Astrocyte (in vitro differentiated cells and primary cell): ENCODE measurements at regions not wholly inside any gene's neighbourhood (a gene's known extent, or its start where the extent isn't known, plus 50 kb on each side); places are given as distances from the start of the nearest gene placed in this dataset.

Experiments
- DNase-seq: peaks from one replicate; pipeline ENCODE4 v3.0.0-alpha.2; 2010; ENCODE audit warnings: low read depth
- FAIRE-seq: peaks from 2 replicates; lab custom pipeline; 2011; peaks lifted over from hg19 to GRCh38; lab: Jason Lieb, UNC
- H2AFZ ChIP-seq: 2 replicates; pipeline ENCODE4 v1.6.0; 2012; ENCODE audit warnings: low read depth, low read length, inconsistent platforms
- H3K27ac ChIP-seq: 2 replicates; pipeline ENCODE4 v1.5.1; 2011; ENCODE audit warnings: low read depth, low read length, inconsistent platforms
- H3K27me3 ChIP-seq: 2 replicates; pipeline ENCODE4 v1.6.0; 2011; ENCODE audit warnings: low read length, inconsistent platforms; ENCODE audit not compliant: insufficient read depth
- H3K36me3 ChIP-seq: 2 replicates; pipeline ENCODE4 v1.5.1; 2011; ENCODE audit warnings: low read length, inconsistent platforms; ENCODE audit not compliant: insufficient read depth
- H3K4me1 ChIP-seq: 2 replicates; pipeline ENCODE4 v1.5.1; 2011; ENCODE audit warnings: low read length, inconsistent platforms; ENCODE audit not compliant: insufficient read depth
- H3K4me2 ChIP-seq: 2 replicates; pipeline ENCODE4 v1.6.0; 2012; ENCODE audit warnings: low read length, inconsistent platforms
- H3K4me3 ChIP-seq: 2 replicates; pipeline ENCODE4 v1.5.1; 2011; ENCODE audit warnings: low read depth, mild to moderate bottlenecking, low read length, inconsistent platforms; ENCODE audit not compliant: insufficient read depth
- H3K79me2 ChIP-seq: 2 replicates; pipeline ENCODE4 v1.6.0; 2012; ENCODE audit warnings: mild to moderate bottlenecking, low read length, inconsistent platforms; ENCODE audit not compliant: insufficient read depth
- H3K9ac ChIP-seq: 2 replicates; pipeline ENCODE4 v1.6.0; 2012; ENCODE audit warnings: mild to moderate bottlenecking, low read length, inconsistent platforms
- H3K9me3 ChIP-seq: 2 replicates; pipeline ENCODE4 v1.5.1; 2012; ENCODE audit warnings: low read depth, mild to moderate bottlenecking, low read length, inconsistent platforms; ENCODE audit not compliant: insufficient read depth
- H4K20me1 ChIP-seq: 2 replicates; pipeline ENCODE4 v1.6.0; 2012; ENCODE audit warnings: low read length, inconsistent platforms; ENCODE audit not compliant: insufficient read depth
- H3K27ac Mint-ChIP-seq: one replicate; pipeline ENCODE4 v1.8.0; 2021; ENCODE audit warnings: mild to moderate bottlenecking, mixed read lengths; ENCODE audit not compliant: unreplicated experiment
- H3K27me3 Mint-ChIP-seq: one replicate; pipeline ENCODE4 v1.8.0; 2021; ENCODE audit warnings: low read depth, mixed read lengths; ENCODE audit not compliant: unreplicated experiment
- H3K36me3 Mint-ChIP-seq: one replicate; pipeline ENCODE4 v1.8.0; 2021; ENCODE audit warnings: low read depth, mixed read lengths; ENCODE audit not compliant: unreplicated experiment
- H3K4me1 Mint-ChIP-seq: one replicate; pipeline ENCODE4 v1.8.0; 2021; ENCODE audit warnings: low read depth, mixed read lengths; ENCODE audit not compliant: unreplicated experiment
- H3K4me3 Mint-ChIP-seq: one replicate; pipeline ENCODE4 v1.8.0; 2021; ENCODE audit warnings: mild to moderate bottlenecking, moderate library complexity, mixed read lengths; ENCODE audit not compliant: unreplicated experiment
- H3K9me3 Mint-ChIP-seq: one replicate; pipeline ENCODE4 v1.8.0; 2021; ENCODE audit warnings: mild to moderate bottlenecking, mixed read lengths; ENCODE audit not compliant: unreplicated experiment
- CTCF ChIP-seq: IDR thresholded peaks from 2 replicates; pipeline ENCODE4 v1.5.1; 2011; ENCODE audit warnings: low read depth, mild to moderate bottlenecking, inconsistent platforms, low read length, moderate library complexity; ENCODE audit not compliant: insufficient read depth
- EZH2 ChIP-seq: IDR thresholded peaks from 2 replicates; pipeline ENCODE4 v1.6.1; 2012; ENCODE audit warnings: mild to moderate bottlenecking, low read length, inconsistent platforms; ENCODE audit not compliant: insufficient read depth

- FAIRE-seq (no peak), DNase-seq (no peak)
- Mint-ChIP-seq H3K27me3 (no peaks in the 10 kb centered on the region), H3K27ac (no peak overlapping the region), H3K4me1 (no peaks in the 10 kb centered on the region), H3K4me3 (no peak overlapping the region), H3K9me3 (peaks cover 7% of the 10 kb centered on the region), H3K36me3 (no peaks in the 10 kb centered on the region)
- H3K9me3 ChIP-seq, result no peaks in the 10 kb centered on the region
- no peak overlapping the region for H2AFZ ChIP-seq
- no peak overlapping the region for H3K4me2 ChIP-seq
- TF ChIP-seq CTCF (no peak), EZH2 (no peak)
- H3K27ac ChIP-seq, result no peak overlapping the region
- no peaks in the 10 kb centered on the region for H3K79me2 ChIP-seq
- no peaks in the 10 kb centered on the region for H4K20me1 ChIP-seq
- H3K4me1 ChIP-seq, result no peaks in the 10 kb centered on the region
- H3K27me3 ChIP-seq, result no peaks in the 10 kb centered on the region
- no peak overlapping the region for H3K9ac ChIP-seq
- no peaks in the 10 kb centered on the region for H3K36me3 ChIP-seq
- H3K4me3 ChIP-seq, result no peak overlapping the region
Measured at GRCh38 chr6:120924214-120924613, 410.1 kb downstream of the TBC1D32 start.

DNA sequence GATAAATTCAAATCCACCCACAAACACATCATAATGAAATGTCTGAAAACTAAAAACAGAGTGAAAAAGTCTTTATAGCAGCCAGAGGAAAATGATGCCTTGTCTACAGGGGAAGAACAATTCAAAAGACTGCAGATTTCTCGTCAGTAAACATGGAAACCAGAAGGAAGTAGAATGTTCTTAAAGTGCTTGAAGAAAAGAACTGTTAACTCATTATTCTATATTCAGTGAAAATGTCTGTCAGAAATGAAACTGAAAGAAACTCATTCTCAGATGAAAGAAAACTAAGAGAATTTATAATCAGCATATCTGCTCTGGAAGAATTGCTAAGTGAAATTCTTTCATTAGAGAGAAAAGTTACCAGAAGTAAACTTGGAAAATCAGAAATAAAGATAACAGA is 416.1 kb downstream of the TBC1D32 start:
- Mint-ChIP-seq H3K4me3 (no peak overlapping the region), H3K9me3 (no peaks in the 10 kb centered on the region), H3K27me3 (no peaks in the 10 kb centered on the region), H3K4me1 (no peaks in the 10 kb centered on the region), H3K27ac (no peak overlapping the region), H3K36me3 (no peaks in the 10 kb centered on the region)
- no peak overlapping the region for H3K4me3 ChIP-seq
- no peaks in the 10 kb centered on the region for H3K36me3 ChIP-seq
- H3K9me3 ChIP-seq, result no peaks in the 10 kb centered on the region
- no peak overlapping the region for H3K27ac ChIP-seq
- H3K79me2 ChIP-seq, result no peaks in the 10 kb centered on the region
- H3K9ac ChIP-seq, result no peak overlapping the region
- FAIRE-seq (no peak), DNase-seq (no peak)
- H2AFZ ChIP-seq, result no peak overlapping the region
- no peaks in the 10 kb centered on the region for H3K27me3 ChIP-seq
- no peaks in the 10 kb centered on the region for H3K4me1 ChIP-seq
- no peak for TF ChIP-seq EZH2
- H4K20me1 ChIP-seq, result no peaks in the 10 kb centered on the region
- no peak overlapping the region for H3K4me2 ChIP-seq

DNA sequence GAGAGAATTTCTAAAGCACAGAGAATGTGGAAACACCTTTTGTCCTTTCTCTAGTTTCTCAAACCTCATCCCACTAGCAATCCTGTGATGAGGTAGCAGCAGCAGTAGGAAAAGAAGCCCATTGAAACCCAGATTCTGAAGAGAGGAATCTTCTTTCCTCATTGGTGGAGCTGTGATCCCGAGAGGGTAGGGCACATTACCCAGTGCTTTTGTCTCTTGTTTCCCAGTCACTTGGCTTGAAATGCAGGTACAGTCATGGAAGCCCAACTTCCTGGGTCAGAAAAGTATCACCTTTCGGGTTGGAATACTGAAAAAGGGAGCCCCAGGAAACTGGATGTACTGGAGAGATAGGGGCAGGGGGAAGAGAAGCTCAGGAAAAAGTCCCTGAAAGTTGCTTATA is 417.4 kb downstream of the TBC1D32 start:
- Mint-ChIP-seq H3K4me3 (no peak overlapping the region), H3K27me3 (no peaks in the 10 kb centered on the region), H3K36me3 (no peaks in the 10 kb centered on the region), H3K9me3 (no peaks in the 10 kb centered on the region), H3K4me1 (no peaks in the 10 kb centered on the region), H3K27ac (no peak overlapping the region)
- Histone ChIP-seq H3K36me3 (no peaks in the 10 kb centered on the region), H2AFZ (no peak overlapping the region), H3K4me2 (no peak overlapping the region), H3K9me3 (no peaks in the 10 kb centered on the region), H4K20me1 (no peaks in the 10 kb centered on the region), H3K79me2 (no peaks in the 10 kb centered on the region), H3K4me1 (no peaks in the 10 kb centered on the region), H3K27ac (no peak overlapping the region), H3K27me3 (no peaks in the 10 kb centered on the region), H3K4me3 (no peak overlapping the region), H3K9ac (no peak overlapping the region)
- FAIRE-seq (no peak), DNase-seq (no peak)
- no peak for TF ChIP-seq EZH2

DNA sequence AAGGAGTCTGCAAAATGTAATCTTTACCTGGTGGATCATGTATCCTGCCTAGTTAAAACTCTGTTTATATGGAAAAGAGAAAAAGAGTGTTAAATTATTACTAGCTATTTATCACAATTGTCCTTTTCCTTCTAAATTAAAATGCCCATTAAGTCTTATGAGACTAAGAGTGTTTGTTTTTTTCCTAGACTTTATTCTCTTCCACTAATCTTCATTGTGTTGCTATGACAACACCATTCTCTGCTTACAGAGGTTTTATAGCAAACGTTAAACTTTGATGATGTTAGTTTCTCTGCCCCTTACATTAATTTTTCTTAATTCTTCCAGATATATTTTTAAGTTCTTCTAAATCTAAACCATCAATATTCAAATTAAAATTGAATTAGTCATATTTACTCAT is 420.8 kb downstream of the TBC1D32 start:
- Mint-ChIP-seq H3K4me3 (no peak overlapping the region), H3K27ac (no peak overlapping the region), H3K4me1 (no peaks in the 10 kb centered on the region), H3K9me3 (no peaks in the 10 kb centered on the region), H3K36me3 (no peaks in the 10 kb centered on the region), H3K27me3 (no peaks in the 10 kb centered on the region)
- H3K79me2 ChIP-seq, result no peaks in the 10 kb centered on the region
- no peak overlapping the region for H2AFZ ChIP-seq
- no peak for TF ChIP-seq EZH2
- TF ChIP-seq CTCF, result no peak
- no peaks in the 10 kb centered on the region for H3K4me1 ChIP-seq
- no peak overlapping the region for H3K4me3 ChIP-seq
- H4K20me1 ChIP-seq, result no peaks in the 10 kb centered on the region
- no peak overlapping the region for H3K27ac ChIP-seq
- H3K27me3 ChIP-seq, result no peaks in the 10 kb centered on the region
- no peak overlapping the region for H3K9ac ChIP-seq
- FAIRE-seq (no peak), DNase-seq (no peak)
- no peaks in the 10 kb centered on the region for H3K36me3 ChIP-seq
- H3K9me3 ChIP-seq, result no peaks in the 10 kb centered on the region
- H3K4me2 ChIP-seq, result no peak overlapping the region
